HG03378 (cell line): ENCODE measurements at regions not wholly inside any gene's neighbourhood (a gene's known extent, or its start where the extent isn't known, plus 50 kb on each side); places are given as distances from the start of the nearest gene placed in this dataset.
A peak's percentile ranks its signal among the peaks of the same experiment; 100 is the strongest.
"Not testable (repeated sequence)": the region's sequence is repeated elsewhere in the genome, so short reads cannot be mapped to it uniquely, and the experiment has no call there.

ENCODE experiments used
- ATAC-seq: cut with Tn5 transposase; IDR thresholded peaks from one replicate; pipeline ENCODE4 v1.9.1; 2021; ENCODE audit warnings: mild to moderate bottlenecking, moderate library complexity; ENCODE audit not compliant: unreplicated experiment

DNA sequence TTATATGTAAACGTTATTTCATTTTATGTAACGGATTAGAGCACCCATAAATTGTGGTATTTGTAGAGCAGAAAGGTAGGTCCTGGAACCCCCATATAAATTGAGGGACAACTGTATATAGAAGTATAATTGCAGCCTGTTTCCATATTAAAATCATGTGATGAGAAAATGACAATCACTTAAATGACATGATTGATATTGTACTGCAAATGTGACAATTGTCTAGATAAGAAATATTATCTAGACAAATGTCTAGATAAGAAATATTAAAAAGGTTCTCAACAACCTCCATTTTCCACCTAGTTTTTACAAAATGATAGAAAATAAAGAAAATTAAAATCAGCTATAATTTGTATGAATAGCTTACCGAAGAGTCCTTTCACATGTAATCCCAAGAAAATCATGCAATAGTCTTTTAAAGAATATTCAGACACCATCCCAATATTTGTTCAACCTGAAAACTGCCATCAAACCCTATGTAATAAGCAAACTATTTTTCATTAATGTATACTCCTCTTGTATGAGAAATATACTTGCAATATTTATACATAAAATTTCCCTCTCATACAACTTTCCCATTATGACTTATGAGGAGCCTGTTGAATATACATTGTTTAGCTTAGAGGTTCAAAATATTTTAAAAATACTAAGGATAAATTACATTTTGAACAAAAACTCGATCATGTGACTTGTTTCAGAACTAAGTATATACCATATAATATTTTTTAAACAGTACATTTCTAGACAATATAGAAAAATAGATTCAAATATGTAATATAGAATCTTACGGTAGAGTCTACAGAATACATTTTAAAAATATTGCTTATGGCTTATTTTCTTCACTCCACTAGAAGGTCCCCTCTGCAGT lies 153.2 kb downstream of the CRPPA start:
- no peak for ATAC-seq

DNA sequence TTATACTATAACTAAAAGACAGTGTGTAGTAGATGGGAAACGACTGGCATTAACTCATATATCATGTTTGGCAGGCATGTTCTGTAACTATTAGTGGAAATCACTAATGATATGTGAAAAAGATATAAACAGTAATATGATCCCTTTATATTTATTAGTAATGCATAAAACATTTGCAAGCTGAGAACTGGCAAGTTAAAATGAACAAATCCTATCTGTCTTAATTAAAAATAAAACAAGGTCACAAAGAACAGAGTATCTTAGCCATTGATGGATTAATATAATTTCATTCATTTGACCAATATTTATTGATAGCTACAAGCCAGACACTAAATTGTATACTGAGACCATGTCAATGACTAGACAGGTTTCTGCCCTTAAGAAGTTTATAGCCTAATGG lies 154.5 kb downstream of the CRPPA start:
- no peak for ATAC-seq

DNA sequence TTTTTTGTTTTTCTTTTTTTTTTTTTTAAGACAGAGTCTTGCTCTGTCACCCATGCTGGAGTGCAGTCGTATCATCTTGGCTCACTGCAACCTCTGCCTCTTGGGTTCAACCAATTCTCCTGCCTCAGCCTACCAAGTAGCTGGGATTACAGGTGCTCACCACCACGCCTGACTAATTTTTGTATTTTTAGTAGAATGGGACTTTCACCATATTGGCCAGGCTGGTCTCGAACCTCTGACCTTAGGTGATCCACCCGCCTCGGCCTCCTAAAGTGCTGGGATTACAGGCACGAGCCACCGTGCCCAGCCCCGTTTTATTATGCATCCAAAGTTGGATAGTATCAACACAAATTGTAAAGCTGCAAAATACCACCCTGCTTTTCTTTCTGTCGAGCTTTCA lies 154.9 kb downstream of the CRPPA start:
- ATAC-seq: not testable (repeated sequence)

GRCh38 chr7:16265863-16266458 lies 155.4 kb downstream of the CRPPA start:
- ATAC-seq: no peak

DNA sequence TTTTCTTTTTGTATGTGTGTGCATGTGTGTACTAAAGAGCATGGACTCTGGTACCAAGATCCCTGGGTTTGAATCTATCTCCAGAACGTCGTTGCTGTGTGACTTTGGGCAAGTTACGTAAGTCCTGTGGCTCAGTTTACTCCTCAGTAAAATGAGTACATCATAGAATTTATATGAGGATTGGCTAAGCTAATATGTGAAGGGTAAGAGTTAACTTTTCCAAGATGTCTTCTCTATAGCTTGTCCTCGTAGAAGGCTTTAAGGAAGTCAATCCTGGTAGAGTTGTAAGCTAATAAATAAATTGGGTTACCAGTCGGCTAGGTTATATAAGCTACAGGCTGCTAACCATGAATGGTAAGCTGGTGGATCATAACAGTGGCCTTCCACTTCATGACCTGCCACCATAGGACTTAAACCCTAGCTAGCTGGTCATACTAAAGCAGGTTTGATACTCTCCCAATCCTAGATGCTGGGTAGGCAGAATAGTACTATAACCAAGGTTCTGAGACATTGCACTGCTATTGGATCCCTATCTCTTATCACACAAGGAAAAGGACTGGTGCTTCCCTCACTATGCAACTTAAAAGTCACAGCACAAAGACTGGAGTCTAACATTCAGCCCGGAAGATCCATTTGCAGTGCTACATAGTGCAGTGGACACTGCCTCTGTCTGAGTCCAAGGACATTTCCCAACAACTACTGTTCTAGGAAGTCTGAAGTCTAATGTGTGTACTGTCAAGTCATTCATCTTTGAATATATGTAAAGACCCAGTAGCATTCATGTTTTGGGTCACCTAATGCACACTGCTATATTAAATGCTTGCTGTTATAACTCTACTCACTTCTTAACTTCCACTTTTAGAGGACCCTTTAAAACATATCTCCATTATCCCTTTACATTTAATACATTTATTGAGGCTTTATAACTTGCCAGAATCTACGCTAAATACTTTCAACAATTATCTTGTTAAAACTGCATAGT lies 156.2 kb downstream of the CRPPA start:
- ATAC-seq: no peak

GRCh38 chr7:16264036-16264819 lies 157.1 kb downstream of the CRPPA start:
- no peak for ATAC-seq

- ATAC-seq: not testable (repeated sequence)
These were observed 158.0 kb downstream of the CRPPA start for GRCh38 chr7:16263377-16263776.

- ATAC-seq: no peak
These were observed 159.7 kb downstream of the CRPPA start for GRCh38 chr7:16261654-16262053.

- no peak for ATAC-seq
These were observed 160.2 kb downstream of the CRPPA start for GRCh38 chr7:16261100-16261499.

DNA sequence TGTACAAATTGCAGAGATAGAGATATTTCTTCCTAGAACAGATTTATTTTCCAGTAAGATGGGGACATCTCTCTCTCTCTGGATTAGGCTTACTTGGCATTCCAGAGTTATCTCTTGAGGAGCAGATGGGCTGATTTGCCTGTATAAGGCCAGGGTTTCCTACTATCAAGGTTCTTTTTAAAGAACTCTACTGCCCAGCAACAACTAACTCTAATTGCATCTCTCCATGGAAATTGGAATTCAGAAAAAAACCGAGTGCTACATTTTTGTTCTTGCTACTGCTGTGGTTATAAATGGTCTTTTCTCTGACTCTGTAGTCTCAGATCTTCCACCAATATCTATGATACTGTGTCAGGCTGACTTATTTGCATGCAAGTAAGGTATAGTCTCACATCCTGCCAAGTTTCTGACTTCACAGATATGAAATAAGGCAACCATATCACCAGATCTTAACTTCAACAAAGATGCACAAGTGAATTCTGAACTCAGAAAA lies 161.1 kb downstream of the CRPPA start:
- peak; percentile 51 for ATAC-seq

DNA sequence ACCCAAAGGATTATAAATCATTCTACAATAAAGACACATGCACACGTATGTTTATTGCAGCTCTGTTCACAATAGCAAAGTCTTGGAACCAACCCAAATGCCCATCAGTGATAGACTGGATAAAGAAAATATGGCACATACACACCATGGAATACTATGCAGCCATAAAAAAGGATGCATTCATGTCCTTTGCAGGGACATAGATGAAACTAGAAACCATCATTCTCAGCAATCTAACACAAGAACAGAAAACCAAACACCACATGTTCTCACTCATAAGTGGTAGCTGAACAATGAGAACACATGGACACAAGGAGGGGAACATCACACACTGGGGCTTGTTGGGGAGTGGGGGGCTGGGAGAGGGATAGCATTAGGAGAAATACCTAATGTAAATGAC lies 164.9 kb downstream of the CRPPA start:
- ATAC-seq: not testable (repeated sequence)

DNA sequence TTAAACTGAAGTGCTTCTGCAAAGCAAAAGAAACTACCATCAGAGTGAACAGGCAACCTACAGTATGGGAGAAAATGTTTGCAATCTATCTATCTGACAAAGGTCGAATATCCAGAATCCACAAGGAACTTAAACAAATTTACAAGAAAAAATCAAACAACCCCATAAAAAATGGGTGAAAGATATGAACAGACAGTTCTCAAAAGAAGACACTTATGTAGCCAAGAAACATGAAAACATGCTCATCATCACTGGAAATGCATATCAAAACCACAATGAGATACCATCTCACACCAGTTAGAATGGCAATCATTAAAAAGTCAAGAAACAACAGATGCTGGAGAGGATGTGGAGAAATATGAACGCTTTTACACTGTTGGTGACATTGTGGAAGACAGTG lies 165.4 kb downstream of the CRPPA start:
- ATAC-seq: not testable (repeated sequence)

- ATAC-seq: not testable (repeated sequence)
These were observed 170.7 kb downstream of the CRPPA start for GRCh38 chr7:16250655-16251054.

DNA sequence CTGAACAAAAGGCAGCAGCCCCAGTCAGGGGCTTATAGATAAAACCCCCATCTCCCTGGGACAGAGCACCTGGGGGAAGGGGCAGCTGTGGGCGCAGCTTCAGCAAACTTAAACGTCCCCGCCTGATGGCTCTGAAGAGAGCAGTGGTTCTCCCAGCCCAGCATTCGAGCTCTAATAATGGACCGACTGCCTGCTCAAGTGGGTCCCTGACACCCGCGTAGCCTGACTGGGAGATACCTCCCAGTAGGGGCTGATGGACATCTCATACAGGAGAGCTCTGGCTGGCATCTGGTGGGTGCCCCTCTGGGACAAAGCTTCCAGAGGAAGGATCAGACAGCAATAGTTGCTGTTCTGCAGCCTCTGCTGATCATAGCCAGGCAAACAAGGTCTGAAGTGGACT lies 172.1 kb downstream of the CRPPA start:
- not testable (repeated sequence) for ATAC-seq

DNA sequence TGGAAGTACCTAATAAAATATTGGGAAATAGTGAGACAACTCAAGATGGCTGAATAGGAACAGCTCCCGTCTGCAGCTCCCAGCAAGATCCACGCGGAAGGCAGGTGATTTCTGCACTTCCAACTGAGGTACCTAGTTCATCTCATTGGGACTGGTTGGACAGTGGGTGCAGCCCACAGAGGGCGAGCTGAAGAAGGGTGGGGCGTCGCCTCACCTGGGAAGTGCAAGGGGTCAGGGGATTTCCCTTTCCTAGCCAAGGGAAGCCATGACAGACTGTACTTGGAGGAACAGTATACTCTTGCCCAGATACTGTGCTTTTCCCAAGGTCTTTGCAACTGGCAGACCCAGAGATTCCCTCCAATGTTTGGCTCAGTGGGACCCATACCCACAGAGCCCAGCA lies 172.8 kb downstream of the CRPPA start:
- not testable (repeated sequence) for ATAC-seq

GRCh38 chr7:16244469-16244868 lies 176.9 kb downstream of the CRPPA start:
- ATAC-seq: no peak

- ATAC-seq: no peak
These were observed 178.4 kb downstream of the CRPPA start for GRCh38 chr7:16242920-16243319.

- no peak for ATAC-seq
These were observed 180.3 kb downstream of the CRPPA start for GRCh38 chr7:16241017-16241416.

GRCh38 chr7:16236381-16236780 lies 185.0 kb downstream of the CRPPA start:
- no peak for ATAC-seq
